OCI-LY3 (cell line): ENCODE measurements at regions not wholly inside any gene's neighbourhood (a gene's known extent, or its start where the extent isn't known, plus 50 kb on each side); places are given as distances from the start of the nearest gene placed in this dataset.

Experiments
- H2AFZ ChIP-seq: fragments of 200-600, 300-600 bp; shearing (Covaris generic); 2 replicates; pipeline ENCODE4 v1.6.0; 2014; ENCODE audit warnings: antibody characterized with exemption, low read depth, low read length
- H3K27ac ChIP-seq: fragments of 200-600, 300-600 bp; sonication (generic); 2 replicates; pipeline ENCODE4 v1.5.1; 2014; ENCODE audit warnings: mild to moderate bottlenecking, low read length, moderate library complexity, mixed read lengths
- H3K27me3 ChIP-seq: fragments of 200-600, 300-600 bp; sonication (generic); 2 replicates; pipeline ENCODE4 v1.6.1; 2014; ENCODE audit warnings: low read depth, low read length, mixed read lengths
- H3K36me3 ChIP-seq: fragments of 200-600, 300-600 bp; sonication (generic); replicated peaks from 2 replicates; pipeline ENCODE3; 2014; ENCODE audit warnings: low read depth, low read length, mixed read lengths
- H3K4me1 ChIP-seq: fragments of 300-600, 200-600 bp; sonication (generic); 2 replicates; pipeline ENCODE4 v1.6.1; 2014; ENCODE audit warnings: low read length, mixed read lengths
- H3K4me2 ChIP-seq: fragments of 200-600, 300-600 bp; sonication (generic); 2 replicates; pipeline ENCODE4 v1.6.1; 2014; ENCODE audit warnings: low read length, mixed read lengths
- H3K4me3 ChIP-seq: fragments of 300-600, 200-600 bp; sonication (generic); 2 replicates; pipeline ENCODE4 v1.5.1; 2014; ENCODE audit warnings: antibody characterized with exemption, mild to moderate bottlenecking, low read length, moderate library complexity
- H3K79me2 ChIP-seq: fragments of 300-600, 200-600 bp; shearing (Covaris generic); 2 replicates; pipeline ENCODE4 v1.6.1; 2014; ENCODE audit warnings: mild to moderate bottlenecking, low read length, mixed read lengths
- H3K9ac ChIP-seq: fragments of 300-600, 200-600 bp; shearing (Covaris generic); 2 replicates; pipeline ENCODE4 v1.6.0; 2014; ENCODE audit warnings: mild to moderate bottlenecking, low read length, moderate library complexity
- H3K9me3 ChIP-seq: fragments of 200-600, 300-600 bp; shearing (Covaris generic); 2 replicates; pipeline ENCODE4 v1.6.1; 2014; ENCODE audit warnings: low read length, mixed read lengths; ENCODE audit not compliant: insufficient read depth
- H4K20me1 ChIP-seq: fragments of 200-600, 300-600 bp; sonication (generic); 2 replicates; pipeline ENCODE4 v1.6.1; 2016; ENCODE audit warnings: low read length, mixed read lengths; ENCODE audit not compliant: insufficient read depth
- CTCF ChIP-seq: fragments of 200-600, 300-600 bp; sonication (generic); IDR thresholded peaks from 2 replicates; pipeline ENCODE4 v1.5.1; 2014; ENCODE audit warnings: antibody characterized with exemption, low read length, low read depth
- EZH2phosphoT487 ChIP-seq: fragments of 200-600 bp; shearing (Covaris generic); IDR thresholded peaks from 2 replicates; pipeline ENCODE4 v1.6.1; 2018; ENCODE audit warnings: antibody characterized with exemption, mixed run types, low read depth

DNA sequence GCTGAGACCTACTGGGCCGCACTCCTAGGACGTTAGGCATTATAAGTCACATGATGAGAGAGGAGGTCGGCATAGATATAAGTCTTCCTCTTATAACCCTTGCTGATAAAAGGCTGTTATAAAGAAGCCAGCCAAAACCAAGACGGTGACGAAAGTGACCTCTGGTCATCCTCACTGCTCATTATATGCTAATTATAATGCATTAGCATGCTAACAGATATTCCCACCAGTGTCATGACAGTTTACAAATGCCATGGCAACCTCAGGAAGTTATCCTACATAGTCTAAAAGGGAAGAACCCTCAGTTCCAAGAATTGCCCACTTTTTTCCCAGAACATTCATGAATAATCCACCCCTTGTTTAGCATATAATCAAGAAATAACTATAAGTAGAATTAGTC lies 222.4 kb downstream of the TLE1 start:
- H3K27me3 ChIP-seq: no peaks in the 10 kb centered on the region
- no peaks in the 10 kb centered on the region for H3K36me3 ChIP-seq
- no peaks in the 10 kb centered on the region for H3K4me1 ChIP-seq
- no peak overlapping the region for H3K4me2 ChIP-seq
- H3K27ac ChIP-seq: no peak overlapping the region
- no peak overlapping the region for H2AFZ ChIP-seq
- TF ChIP-seq EZH2phosphoT487: no peak
- no peak for TF ChIP-seq CTCF
- no peaks in the 10 kb centered on the region for H4K20me1 ChIP-seq
- no peaks in the 10 kb centered on the region for H3K79me2 ChIP-seq
- H3K4me3 ChIP-seq: no peak overlapping the region
- H3K9me3 ChIP-seq: no peaks in the 10 kb centered on the region
- no peak overlapping the region for H3K9ac ChIP-seq

GRCh38 chr9:81465468-81466011 lies 223.8 kb downstream of the TLE1 start:
- TF ChIP-seq EZH2phosphoT487 (no peak), CTCF (peak; percentile 8; the same call in 1 of the 2 replicates)
- Histone ChIP-seq H3K27ac (no peak overlapping the region), H3K4me1 (no peaks in the 10 kb centered on the region), H4K20me1 (no peaks in the 10 kb centered on the region), H3K9ac (no peak overlapping the region), H2AFZ (no peak overlapping the region), H3K79me2 (no peaks in the 10 kb centered on the region), H3K36me3 (no peaks in the 10 kb centered on the region), H3K9me3 (no peaks in the 10 kb centered on the region), H3K4me2 (no peak overlapping the region), H3K27me3 (no peaks in the 10 kb centered on the region), H3K4me3 (no peak overlapping the region)

- Histone ChIP-seq H3K36me3 (no peaks in the 10 kb centered on the region), H3K79me2 (no peaks in the 10 kb centered on the region), H3K27ac (no peak overlapping the region), H2AFZ (no peak overlapping the region), H3K9ac (no peak overlapping the region), H3K4me2 (no peak overlapping the region), H3K9me3 (no peaks in the 10 kb centered on the region), H4K20me1 (no peaks in the 10 kb centered on the region), H3K4me1 (no peaks in the 10 kb centered on the region), H3K27me3 (no peaks in the 10 kb centered on the region), H3K4me3 (no peak overlapping the region)
- TF ChIP-seq CTCF: no peak
- TF ChIP-seq EZH2phosphoT487: no peak
Measured at GRCh38 chr9:81462801-81463200, 226.5 kb downstream of the TLE1 start.

DNA sequence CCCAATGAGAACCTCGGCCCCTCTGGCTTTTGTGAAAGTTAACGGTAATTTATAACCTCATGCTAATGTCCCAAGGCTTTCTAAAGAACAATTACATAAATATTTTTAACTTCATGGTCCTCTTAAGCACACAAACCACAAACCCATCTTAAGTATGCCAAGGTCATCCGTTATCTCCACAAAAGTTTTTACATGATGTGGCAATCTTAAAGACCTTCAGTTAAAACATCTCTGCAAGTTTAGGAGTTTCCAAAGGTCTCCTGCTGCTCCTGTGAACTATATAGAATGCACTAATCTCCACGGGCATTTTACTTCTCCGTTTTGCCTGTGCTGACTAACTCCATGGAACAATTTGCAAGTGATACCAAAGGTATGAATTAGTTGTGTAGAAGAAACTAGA lies 228.2 kb downstream of the TLE1 start:
- H3K4me2 ChIP-seq: no peak overlapping the region
- H3K4me1 ChIP-seq: no peaks in the 10 kb centered on the region
- no peak for TF ChIP-seq EZH2phosphoT487
- TF ChIP-seq CTCF: no peak
- H3K36me3 ChIP-seq: no peaks in the 10 kb centered on the region
- H3K4me3 ChIP-seq: no peak overlapping the region
- no peaks in the 10 kb centered on the region for H3K9me3 ChIP-seq
- H2AFZ ChIP-seq: no peak overlapping the region
- no peaks in the 10 kb centered on the region for H3K27me3 ChIP-seq
- no peaks in the 10 kb centered on the region for H4K20me1 ChIP-seq
- H3K79me2 ChIP-seq: no peaks in the 10 kb centered on the region
- no peak overlapping the region for H3K27ac ChIP-seq
- H3K9ac ChIP-seq: no peak overlapping the region
